Uterus (tissue), 3 donors: ENCODE measurements at regions not wholly inside any gene's neighbourhood (a gene's known extent, or its start where the extent isn't known, plus 50 kb on each side); places are given as distances from the start of the nearest gene placed in this dataset.

Experiments
- DNase-seq, 2 donors: peaks; one replicate each; pipeline ENCODE4 v3.0.0-alpha.2; 2019 to 2020
- H3K27ac ChIP-seq, 2 donors: fragments of 200-600 bp; sonication (generic); 1 replicate in 1 of 2; 2 replicates in 1 of 2; pipeline ENCODE4 v1.5.1; 2016 to 2018
- H3K27me3 ChIP-seq, 2 donors: fragments of 200-600 bp; sonication (generic); one replicate each; pipeline ENCODE4 v1.5.1; 2018 to 2019; ENCODE audit warnings: control low read depth in 1 of 2
- H3K36me3 ChIP-seq, 2 donors: fragments of 200-600 bp; sonication (generic); one replicate each; pipeline ENCODE4 v1.5.1; 2019; ENCODE audit warnings: control low read depth in 1 of 2
- H3K4me1 ChIP-seq, 2 donors: fragments of 200-600 bp; sonication (generic); one replicate each; pipeline ENCODE4 v1.5.1; 2018 to 2019; ENCODE audit warnings: control low read depth in 1 of 2
- H3K4me3 ChIP-seq, 2 donors: fragments of 200-600 bp; sonication (generic); 1 replicate in 1 of 2; 2 replicates in 1 of 2; pipeline ENCODE4 v1.5.1; 2018 to 2019; ENCODE audit warnings: mild to moderate bottlenecking in 1 of 2
- H3K9me3 ChIP-seq, 2 donors: fragments of 200-600 bp; sonication (generic); one replicate each; pipeline ENCODE4 v1.5.1; 2019; ENCODE audit warnings: control low read depth in 1 of 2
- CTCF ChIP-seq, 4 experiments: fragments of 200-600 bp in 2 of 4; fragments of 450-650 bp in 2 of 4; sonication (generic) in 2 of 4; IDR thresholded peaks; one replicate each; pipeline ENCODE4 v1.5.1; 2016 to 2019; ENCODE audit warnings: antibody characterized with exemption in 4 of 4, mild to moderate bottlenecking in 2 of 4, moderate library complexity in 1 of 4
- POLR2A ChIP-seq, 2 donors: fragments of 450-650 bp; IDR thresholded peaks; one replicate each; pipeline ENCODE4 v1.6.1; 2016; ENCODE audit warnings: antibody characterized with exemption in 2 of 2, mild to moderate bottlenecking in 1 of 2, moderate library complexity in 1 of 2
- intact Hi-C: fragments of 100-400 bp; cut with DNase I; formaldehyde crosslinking; loops from one replicate; pipeline ENCODE4 v1.15.1; 2023; ENCODE audit warnings: low total_unique reads
- donor health status: DM: yes; HTN: yes; CAD: no.

DNA sequence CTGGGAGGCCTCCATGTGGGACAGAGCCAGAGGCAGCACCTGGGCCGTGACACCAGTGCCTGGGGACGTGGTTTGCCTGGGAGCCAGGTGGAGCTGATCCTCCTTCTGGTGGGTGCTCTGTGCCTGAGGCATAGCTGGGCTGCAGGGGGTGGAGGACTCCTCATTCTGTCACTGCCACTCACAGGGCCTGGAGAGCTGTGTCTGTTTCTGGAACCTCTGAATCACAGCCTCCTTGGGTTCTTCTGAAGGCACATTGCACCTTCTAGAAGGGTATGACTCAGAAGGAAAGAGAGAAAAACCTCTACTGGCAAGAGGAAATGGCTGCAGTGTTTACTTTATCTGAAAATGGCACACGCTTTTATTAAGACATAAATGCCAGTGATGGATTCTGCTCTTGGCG, 659.8 kb downstream of the VRK1 start:
- no peak overlapping the region for H3K4me3 ChIP-seq
- H3K27ac ChIP-seq = no peak overlapping the region
- H3K9me3 ChIP-seq = no peaks in the 10 kb centered on the region
- H3K4me1 ChIP-seq = no peaks in the 10 kb centered on the region
- TF ChIP-seq POLR2A (IDR thresholded peaks at IDR 0.05) (no peak), CTCF (IDR thresholded peaks at IDR 0.05) (no peak)
- H3K36me3 ChIP-seq = no peaks in the 10 kb centered on the region
- H3K27me3 ChIP-seq = no peaks in the 10 kb centered on the region
- intact Hi-C loops = no loop called here
- no peak for DNase-seq

- no peak overlapping the region for H3K27ac ChIP-seq
- no peaks in the 10 kb centered on the region for H3K4me1 ChIP-seq
- H3K9me3 ChIP-seq = no peaks in the 10 kb centered on the region
- H3K36me3 ChIP-seq = no peaks in the 10 kb centered on the region
- DNase-seq = no peak
- no peak for TF ChIP-seq CTCF (IDR thresholded peaks at IDR 0.05)
- TF ChIP-seq POLR2A (IDR thresholded peaks at IDR 0.05) = no peak
- H3K4me3 ChIP-seq = no peak overlapping the region
- H3K27me3 ChIP-seq = no peaks in the 10 kb centered on the region
- intact Hi-C loops = no loop called here
Observed at GRCh38 chr14:97457575-97458085, 660.4 kb downstream of the VRK1 start.

DNA sequence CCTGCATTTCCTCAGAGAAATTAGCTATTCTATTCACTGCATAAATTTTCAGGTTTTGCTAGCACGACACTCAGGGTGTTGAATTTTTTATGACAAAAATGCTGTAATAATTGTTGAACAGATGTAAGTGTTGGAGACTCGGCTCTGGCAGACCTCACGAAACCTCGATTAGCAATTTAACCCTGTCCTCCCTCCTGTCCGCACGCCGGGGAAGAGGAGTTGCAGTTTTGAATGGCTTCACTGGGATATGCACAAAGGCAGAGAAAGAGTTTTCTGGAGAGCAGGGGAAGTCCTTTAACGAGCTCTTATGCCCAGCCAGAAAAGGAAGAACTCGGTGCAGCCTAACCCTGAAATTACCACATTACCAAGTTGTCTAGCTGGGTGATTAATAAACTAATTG, 661.1 kb downstream of the VRK1 start:
- intact Hi-C loops = no loop called here
- H3K4me3 ChIP-seq = no peak overlapping the region
- TF ChIP-seq POLR2A (IDR thresholded peaks at IDR 0.05) (no peak), CTCF (IDR thresholded peaks at IDR 0.05) (no peak)
- no peak overlapping the region for H3K27ac ChIP-seq
- H3K4me1 ChIP-seq = no peaks in the 10 kb centered on the region
- H3K27me3 ChIP-seq = no peaks in the 10 kb centered on the region
- DNase-seq = no peak
- no peaks in the 10 kb centered on the region for H3K36me3 ChIP-seq
- no peaks in the 10 kb centered on the region for H3K9me3 ChIP-seq

DNA sequence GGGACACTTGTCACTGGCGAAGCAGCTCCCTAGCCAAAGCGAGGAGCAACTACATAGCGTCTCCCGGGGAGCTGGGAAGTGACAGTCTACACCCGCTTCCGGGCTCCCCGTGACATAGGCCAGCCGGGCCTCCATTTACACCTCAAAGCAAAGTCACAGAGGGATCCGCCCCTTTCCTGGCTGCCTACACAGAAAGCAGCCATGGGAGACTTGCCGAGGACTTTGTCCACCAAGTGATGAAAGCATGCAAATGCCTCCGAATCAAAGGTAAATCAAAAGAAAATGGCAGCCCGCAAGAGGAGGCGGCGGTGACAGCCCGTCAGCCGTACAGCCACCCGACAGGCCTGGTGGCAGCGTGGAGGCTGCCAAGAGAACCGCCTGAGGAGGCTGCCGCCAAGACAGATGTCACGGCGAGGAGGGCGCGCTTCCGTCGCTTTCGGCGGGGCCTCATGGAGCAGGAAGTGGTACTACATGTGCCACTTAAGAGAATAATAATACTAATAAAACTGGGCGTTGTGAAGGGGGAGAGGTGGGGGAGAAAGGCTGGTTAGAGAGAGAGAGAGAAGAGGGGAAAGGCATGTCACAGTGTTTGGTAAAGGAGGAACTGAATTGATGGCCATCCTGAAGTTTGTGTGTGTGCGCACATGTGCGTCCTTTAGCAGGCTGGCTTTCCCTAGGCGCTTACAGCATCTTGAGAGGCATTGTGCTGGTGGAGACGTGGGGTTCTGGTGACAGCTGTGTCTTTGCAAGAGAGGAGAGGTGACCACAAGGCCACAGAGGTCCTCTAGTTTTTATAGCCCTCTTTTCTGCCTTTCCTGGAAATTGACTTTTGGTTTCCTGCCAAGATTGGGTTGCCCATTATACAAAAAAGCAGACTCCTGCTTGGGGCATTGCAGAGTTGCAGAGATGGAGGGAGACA, 661.7 kb downstream of the VRK1 start:
- Histone ChIP-seq H3K4me1 (no peaks in the 10 kb centered on the region), H3K27me3 (no peaks in the 10 kb centered on the region), H3K36me3 (no peaks in the 10 kb centered on the region), H3K4me3 (no peak overlapping the region), H3K9me3 (no peaks in the 10 kb centered on the region), H3K27ac (no peak overlapping the region)
- no peak for TF ChIP-seq CTCF (IDR thresholded peaks at IDR 0.05)
- peak in 1 of 2 donors; percentile 15 for DNase-seq
- intact Hi-C loops = no loop called here

- Histone ChIP-seq H3K4me1 (no peaks in the 10 kb centered on the region), H3K9me3 (no peaks in the 10 kb centered on the region), H3K4me3 (no peak overlapping the region), H3K27ac (no peak overlapping the region), H3K36me3 (no peaks in the 10 kb centered on the region), H3K27me3 (no peaks in the 10 kb centered on the region)
- intact Hi-C loops = no loop called here
- DNase-seq = no peak
- no peak for TF ChIP-seq CTCF (IDR thresholded peaks at IDR 0.05)
- TF ChIP-seq POLR2A (IDR thresholded peaks at IDR 0.05) = no peak
Observed at GRCh38 chr14:97462081-97462480, 664.9 kb downstream of the VRK1 start.
